Right lobe of liver (tissue), 6 donors: ENCODE measurements at regions not wholly inside any gene's neighbourhood (a gene's known extent, or its start where the extent isn't known, plus 50 kb on each side); places are given as distances from the start of the nearest gene placed in this dataset.

Experiments
- ATAC-seq, 4 donors: fragments of 200-7000 bp; cut with Tn5 transposase; one replicate each; pipeline ENCODE4 v1.9.1; 2020; ENCODE audit warnings: mild to moderate bottlenecking in 4 of 4, moderate library complexity in 4 of 4
- DNase-seq, 3 donors: peaks; one replicate each; pipeline ENCODE4 v3.0.0-alpha.2; 2020
- H3K27ac ChIP-seq, 3 donors: fragments of 200-600 bp; one replicate each; pipeline ENCODE4 v1.8.0; 2022
- H3K27me3 ChIP-seq, 2 donors: fragments of 200-600 bp; one replicate each; pipeline ENCODE4 v1.8.0; 2022
- H3K36me3 ChIP-seq, 4 donors: fragments of 200-600 bp; sonication (generic) in 1 of 4; one replicate each; pipeline versions ENCODE4 v1.5.1 to v1.8.0; 2017 to 2022; ENCODE audit warnings: control low read depth in 1 of 4
- H3K4me1 ChIP-seq, 4 donors: fragments of 200-600 bp; sonication (generic) in 1 of 4; one replicate each; pipeline versions ENCODE4 v1.5.1 to v1.8.0; 2017 to 2022; ENCODE audit warnings: control low read depth in 1 of 4
- H3K4me3 ChIP-seq, 3 donors: fragments of 200-600 bp; one replicate each; pipeline ENCODE4 v1.8.0; 2022
- H3K9me3 ChIP-seq, 4 donors: fragments of 200-600 bp; sonication (generic) in 1 of 4; one replicate each; pipeline versions ENCODE4 v1.5.1 to v1.8.0; 2017 to 2022; ENCODE audit warnings: control low read depth in 1 of 4
- POLR2A ChIP-seq: fragments of 450-650 bp; IDR thresholded peaks from one replicate; pipeline ENCODE4 v1.6.1; 2017; ENCODE audit warnings: antibody characterized with exemption, mild to moderate bottlenecking
- WGBS: methylation state at CpG from one replicate; pipeline ENCODE4 v1.1.6; 2018; ENCODE audit warnings: low coverage, low lambda C conversion rate; ENCODE audit not compliant: insufficient coverage; ENCODE audit errors: missing lambda C conversion rate; 5-methylcytosine and 5-hydroxymethylcytosine counted together
- intact Hi-C, 2 donors: fragments of 100-400 bp; cut with DNase I; formaldehyde crosslinking; loops; one replicate each; pipeline versions ENCODE4 v1.11.2 to v1.14.1; 2022
- TF ChIP-seq, protein P1 (sequence below), 4 donors: fragments of 200-600 bp in 3 of 4; fragments of 450-650 bp in 1 of 4; IDR thresholded peaks; one replicate each; pipeline versions ENCODE4 v1.5.1 to v1.8.0; 2016 to 2022; ENCODE audit warnings: antibody characterized with exemption in 4 of 4, mild to moderate bottlenecking in 2 of 4
- donor health status: DM: no; HTN: yes; CAD: no.
- donor health status: DM: no; HTN: no; CAD: no.
- donor health status: DM: no; HTN: no; CAD: no.
- donor health status: DM: no; HTN: yes; CAD: no.
- donor health status: DM: no; HTN: yes; CAD: no.

- no peak overlapping the region for H3K4me3 ChIP-seq
- no peaks in the 10 kb centered on the region for H3K4me1 ChIP-seq
- no peak overlapping the region for H3K27ac ChIP-seq
- 12% methylated on average over 7 of the region's 8 CpGs for WGBS
- no peaks in the 10 kb centered on the region for H3K9me3 ChIP-seq
- intact Hi-C loops, result loop anchor here in 1 of 2 donors (10.0 kb wide), 2 partner anchors 128 to 188 kb away; partner anchors contain the start of gene BMP2
- TF ChIP-seq POLR2A, result no peak
- TF ChIP-seq, protein P1, sequence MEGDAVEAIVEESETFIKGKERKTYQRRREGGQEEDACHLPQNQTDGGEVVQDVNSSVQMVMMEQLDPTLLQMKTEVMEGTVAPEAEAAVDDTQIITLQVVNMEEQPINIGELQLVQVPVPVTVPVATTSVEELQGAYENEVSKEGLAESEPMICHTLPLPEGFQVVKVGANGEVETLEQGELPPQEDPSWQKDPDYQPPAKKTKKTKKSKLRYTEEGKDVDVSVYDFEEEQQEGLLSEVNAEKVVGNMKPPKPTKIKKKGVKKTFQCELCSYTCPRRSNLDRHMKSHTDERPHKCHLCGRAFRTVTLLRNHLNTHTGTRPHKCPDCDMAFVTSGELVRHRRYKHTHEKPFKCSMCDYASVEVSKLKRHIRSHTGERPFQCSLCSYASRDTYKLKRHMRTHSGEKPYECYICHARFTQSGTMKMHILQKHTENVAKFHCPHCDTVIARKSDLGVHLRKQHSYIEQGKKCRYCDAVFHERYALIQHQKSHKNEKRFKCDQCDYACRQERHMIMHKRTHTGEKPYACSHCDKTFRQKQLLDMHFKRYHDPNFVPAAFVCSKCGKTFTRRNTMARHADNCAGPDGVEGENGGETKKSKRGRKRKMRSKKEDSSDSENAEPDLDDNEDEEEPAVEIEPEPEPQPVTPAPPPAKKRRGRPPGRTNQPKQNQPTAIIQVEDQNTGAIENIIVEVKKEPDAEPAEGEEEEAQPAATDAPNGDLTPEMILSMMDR (IDR thresholded peaks at IDR 0.05), result peak; percentile 68 to 75 (median 70)
- ATAC-seq (peak; percentile 94 to 96 (median 95)), DNase-seq (no peak)
- no peaks in the 10 kb centered on the region for H3K36me3 ChIP-seq
- H3K27me3 ChIP-seq, result no peaks in the 10 kb centered on the region
Measured at GRCh38 chr20:6636209-6637159, 131.0 kb upstream of the BMP2 start.

- no peaks in the 10 kb centered on the region for H3K36me3 ChIP-seq
- no peak for DNase-seq
- H3K9me3 ChIP-seq, result no peaks in the 10 kb centered on the region
- WGBS, result 57% methylated on average over 1 of the region's 1 CpG
- intact Hi-C loops, result loop anchor here in 1 of 2 donors (10.0 kb wide), 2 partner anchors 130 to 190 kb away; partner anchors contain the start of gene BMP2
- no peak overlapping the region for H3K4me3 ChIP-seq
- peak in 1 of 4 donors; percentile 27 for ATAC-seq
- no peak overlapping the region for H3K27ac ChIP-seq
- no peak for TF ChIP-seq POLR2A
- TF ChIP-seq, protein P1 (IDR thresholded peaks at IDR 0.05), result no peak
- H3K27me3 ChIP-seq, result no peaks in the 10 kb centered on the region
- H3K4me1 ChIP-seq, result no peaks in the 10 kb centered on the region
Measured at GRCh38 chr20:6635034-6635736, 132.3 kb upstream of the BMP2 start.

GRCh38 chr20:6632187-6632586, 135.3 kb upstream of the BMP2 start:
- intact Hi-C loops, result loop anchor here in 1 of 2 donors (10.0 kb wide), 2 partner anchors 133 to 193 kb away; partner anchors contain the start of gene BMP2
- DNase-seq, result peak in 1 of 3 donors; percentile 25

DNA sequence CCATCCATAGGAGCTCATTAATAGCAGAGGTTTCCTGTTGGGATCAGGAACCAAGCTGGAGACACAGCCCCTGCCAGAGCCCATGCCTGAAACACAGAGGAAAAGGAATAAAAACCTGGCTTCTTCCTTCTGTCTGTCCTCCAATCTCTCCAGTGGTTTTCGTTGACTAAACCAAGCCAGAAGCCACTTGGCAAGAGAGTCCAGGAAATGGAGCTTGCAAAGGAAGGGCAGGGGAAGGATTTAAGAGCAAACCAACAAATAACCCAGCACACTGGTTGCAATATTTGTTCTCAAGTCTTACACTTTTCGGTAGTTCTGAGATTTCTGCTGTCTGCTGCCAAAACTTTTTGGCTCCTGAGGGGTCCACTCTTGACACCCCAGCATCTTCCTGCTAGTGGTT, 137.0 kb upstream of the BMP2 start:
- Histone ChIP-seq H3K27me3 (no peaks in the 10 kb centered on the region), H3K9me3 (no peaks in the 10 kb centered on the region), H3K27ac (no peak overlapping the region), H3K36me3 (no peaks in the 10 kb centered on the region), H3K4me1 (no peaks in the 10 kb centered on the region), H3K4me3 (no peak overlapping the region)
- TF ChIP-seq, protein P1 (IDR thresholded peaks at IDR 0.05), result no peak
- no peak for TF ChIP-seq POLR2A
- WGBS, result 33% methylated on average over 2 of the region's 2 CpGs
- no peak for DNase-seq
- peak in 1 of 4 donors; percentile 43 for ATAC-seq
- intact Hi-C loops, result loop anchor here in 1 of 2 donors (10.0 kb wide), 2 partner anchors 134 to 194 kb away; partner anchors contain the start of gene BMP2

More at GRCh38 chr20:6632187-6632586, 135.3 kb upstream of the BMP2 start:
- TF ChIP-seq POLR2A, result no peak
- TF ChIP-seq, protein P1 (IDR thresholded peaks at IDR 0.05), result no peak
- ATAC-seq, result no peak
- H3K27ac ChIP-seq, result no peak overlapping the region
- WGBS, result 30% methylated on average over 4 of the region's 4 CpGs
- H3K9me3 ChIP-seq, result no peaks in the 10 kb centered on the region
- no peaks in the 10 kb centered on the region for H3K27me3 ChIP-seq
- no peak overlapping the region for H3K4me3 ChIP-seq
- no peaks in the 10 kb centered on the region for H3K36me3 ChIP-seq
- H3K4me1 ChIP-seq, result no peaks in the 10 kb centered on the region
